ENCODE measurements at regions not wholly inside any gene's neighbourhood (a gene's known extent, or its start where the extent isn't known, plus 50 kb on each side); places are given as distances from the start of the nearest gene placed in this dataset.

DNA sequence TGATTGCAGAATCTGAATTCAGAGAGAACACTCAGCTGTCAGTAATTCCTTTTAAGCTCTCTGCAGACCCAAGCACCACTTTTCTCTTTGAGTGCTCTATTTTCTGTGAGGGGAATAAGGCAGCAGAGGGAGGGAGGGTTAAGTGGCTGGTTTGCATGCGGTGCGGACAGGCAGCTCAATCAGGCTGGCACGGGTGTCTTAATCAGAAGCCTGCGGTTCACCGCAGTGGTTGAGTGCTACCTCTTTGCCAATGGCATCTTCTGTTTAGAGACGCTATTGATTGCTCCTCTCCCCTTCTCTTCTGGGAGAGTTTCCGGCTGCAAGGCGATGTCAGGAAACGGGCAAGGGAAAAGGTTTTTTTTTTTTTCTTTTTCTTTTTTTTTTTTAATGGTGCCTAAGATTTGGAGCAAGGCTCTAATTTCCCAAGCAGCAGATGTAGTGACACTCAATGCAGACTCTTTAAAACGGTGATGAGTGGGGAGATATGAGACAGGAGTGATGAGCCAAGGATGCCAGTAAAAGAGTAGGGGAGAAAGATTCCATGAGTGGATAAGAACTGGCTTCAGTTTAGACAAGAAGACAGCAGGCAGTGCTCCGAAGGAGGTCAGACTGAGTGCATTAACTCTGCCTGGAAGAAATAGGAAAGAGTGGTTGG, 533.7 kb upstream of the SEL1L start:
- Mint-ChIP-seq H3K36me3 (no peaks in the 10 kb centered on the region), H3K4me1 (no peaks in the 10 kb centered on the region), H3K27ac (no peak overlapping the region), H3K27me3 (ENCODE audit: low read depth in 3 of 3) (peaks cover 0 to 2% (median 0%) of the 10 kb centered on the region in 3 donors), H3K4me3 (no peak overlapping the region), H3K9me3 (peaks cover 14 to 25% (median 19%) of the 10 kb centered on the region in 7 donors)
- TF ChIP-seq, protein P1, sequence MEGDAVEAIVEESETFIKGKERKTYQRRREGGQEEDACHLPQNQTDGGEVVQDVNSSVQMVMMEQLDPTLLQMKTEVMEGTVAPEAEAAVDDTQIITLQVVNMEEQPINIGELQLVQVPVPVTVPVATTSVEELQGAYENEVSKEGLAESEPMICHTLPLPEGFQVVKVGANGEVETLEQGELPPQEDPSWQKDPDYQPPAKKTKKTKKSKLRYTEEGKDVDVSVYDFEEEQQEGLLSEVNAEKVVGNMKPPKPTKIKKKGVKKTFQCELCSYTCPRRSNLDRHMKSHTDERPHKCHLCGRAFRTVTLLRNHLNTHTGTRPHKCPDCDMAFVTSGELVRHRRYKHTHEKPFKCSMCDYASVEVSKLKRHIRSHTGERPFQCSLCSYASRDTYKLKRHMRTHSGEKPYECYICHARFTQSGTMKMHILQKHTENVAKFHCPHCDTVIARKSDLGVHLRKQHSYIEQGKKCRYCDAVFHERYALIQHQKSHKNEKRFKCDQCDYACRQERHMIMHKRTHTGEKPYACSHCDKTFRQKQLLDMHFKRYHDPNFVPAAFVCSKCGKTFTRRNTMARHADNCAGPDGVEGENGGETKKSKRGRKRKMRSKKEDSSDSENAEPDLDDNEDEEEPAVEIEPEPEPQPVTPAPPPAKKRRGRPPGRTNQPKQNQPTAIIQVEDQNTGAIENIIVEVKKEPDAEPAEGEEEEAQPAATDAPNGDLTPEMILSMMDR (IDR thresholded peaks at IDR 0.05) = no peak
- no peaks in the 10 kb centered on the region for H3K9me3 ChIP-seq (replicated peaks in 1 of 2; ENCODE audit: control insufficient read depth in 1 of 2, insufficient read depth in 1 of 2, low read length in 2 of 2)
- H3K27ac ChIP-seq (ENCODE audit: low read depth in 1 of 2, low read length in 2 of 2) = no peak overlapping the region
- H2AFZ ChIP-seq (ENCODE audit: insufficient read depth, low read depth, low read length, poor library complexity, severe bottlenecking) = no peak overlapping the region
- no peaks in the 10 kb centered on the region for H4K20me1 ChIP-seq (ENCODE audit: insufficient read depth, low read length)
- DNase-seq = no peak
- 78% methylated on average over 2 of the region's 11 CpGs for WGBS (ENCODE audit: insufficient coverage)
- intact Hi-C loops (cut with micrococcal nuclease) = no loop called here
- no peaks in the 10 kb centered on the region for H3K79me2 ChIP-seq (ENCODE audit: insufficient read depth, low read length)
- no peaks in the 10 kb centered on the region for H3K36me3 ChIP-seq (replicated peaks in 1 of 2; ENCODE audit: control insufficient read depth in 1 of 2, insufficient read depth in 2 of 2, low read length in 2 of 2)
- no peak overlapping the region for H3K9ac ChIP-seq (ENCODE audit: insufficient read depth, low read length, poor library complexity, severe bottlenecking)
- H3K4me1 ChIP-seq (ENCODE audit: control insufficient read depth in 1 of 2, insufficient read depth in 2 of 2, low read length in 2 of 2) = no peaks in the 10 kb centered on the region
- H3K27me3 ChIP-seq (ENCODE audit: control insufficient read depth in 2 of 2, insufficient read depth in 2 of 2, low read length in 2 of 2) = no peaks in the 10 kb centered on the region
- no peak overlapping the region for H3K4me2 ChIP-seq (replicated peaks; ENCODE audit: extremely low read depth, low read length, poor library complexity, severe bottlenecking)
- no peak overlapping the region for H3K4me3 ChIP-seq (replicated peaks in 1 of 3; ENCODE audit: low read depth in 2 of 3, low read length in 3 of 3)

DNA sequence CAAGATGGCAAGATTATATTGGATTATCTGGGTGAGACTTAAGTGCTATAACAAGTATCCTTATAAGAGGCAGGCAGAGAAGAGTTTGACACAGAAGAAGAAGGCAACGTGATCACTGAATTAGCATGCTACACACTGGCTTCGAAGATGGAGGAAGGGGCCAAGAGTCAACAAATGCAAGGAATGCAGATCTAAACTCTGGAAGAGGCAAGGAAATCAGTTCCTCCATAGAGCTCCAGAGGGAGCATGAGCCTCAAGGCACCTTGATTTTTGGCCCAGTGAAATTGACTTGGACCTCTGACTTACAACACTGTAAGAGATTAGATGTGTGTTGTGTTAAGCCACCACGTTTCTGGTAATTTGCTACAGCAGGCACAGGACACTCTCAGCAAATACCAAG, 536.4 kb upstream of the SEL1L start:
- H3K27ac Mint-ChIP-seq = no peak overlapping the region

More for the DNA sequence above, 536.4 kb upstream of the SEL1L start:
- Histone ChIP-seq H3K36me3 (replicated peaks in 1 of 2; ENCODE audit: control insufficient read depth in 1 of 2, insufficient read depth in 2 of 2, low read length in 2 of 2) (no peaks in the 10 kb centered on the region), H3K4me1 (ENCODE audit: control insufficient read depth in 1 of 2, insufficient read depth in 2 of 2, low read length in 2 of 2) (no peaks in the 10 kb centered on the region), H3K27me3 (ENCODE audit: control insufficient read depth in 2 of 2, insufficient read depth in 2 of 2, low read length in 2 of 2) (no peaks in the 10 kb centered on the region), H4K20me1 (ENCODE audit: insufficient read depth, low read length) (no peaks in the 10 kb centered on the region), H3K9ac (ENCODE audit: insufficient read depth, low read length, poor library complexity, severe bottlenecking) (no peak overlapping the region), H2AFZ (ENCODE audit: insufficient read depth, low read depth, low read length, poor library complexity, severe bottlenecking) (no peak overlapping the region), H3K27ac (ENCODE audit: low read depth in 1 of 2, low read length in 2 of 2) (no peak overlapping the region), H3K4me3 (replicated peaks in 1 of 3; ENCODE audit: low read depth in 2 of 3, low read length in 3 of 3) (no peak overlapping the region), H3K9me3 (replicated peaks in 1 of 2; ENCODE audit: control insufficient read depth in 1 of 2, insufficient read depth in 1 of 2, low read length in 2 of 2) (no peaks in the 10 kb centered on the region), H3K79me2 (ENCODE audit: insufficient read depth, low read length) (no peaks in the 10 kb centered on the region), H3K4me2 (replicated peaks; ENCODE audit: extremely low read depth, low read length, poor library complexity, severe bottlenecking) (no peak overlapping the region)
- peaks cover under 1 to 15% (median 6%) of the 10 kb centered on the region in 7 donors for H3K9me3 Mint-ChIP-seq
- peaks cover 0 to 2% (median 0%) of the 10 kb centered on the region in 3 donors for H3K27me3 Mint-ChIP-seq (ENCODE audit: low read depth in 3 of 3)
- H3K4me3 Mint-ChIP-seq = no peak overlapping the region
- TF ChIP-seq, protein P1 (IDR thresholded peaks at IDR 0.05) = no peak
- no peaks in the 10 kb centered on the region for H3K36me3 Mint-ChIP-seq
- no peaks in the 10 kb centered on the region for H3K4me1 Mint-ChIP-seq
- intact Hi-C loops (cut with micrococcal nuclease) = no loop called here
- no peak for DNase-seq
- 80% methylated on average over 2 of the region's 3 CpGs for WGBS (ENCODE audit: insufficient coverage)

Data from CD14-positive monocyte (primary cell).